Stimulated activated CD4-positive, alpha-beta T cell treated with anti-CD3 and anti-CD28 coated beads, Interleukin-1b, Interleukin-23, amount 100 ng/mL, for 4 hours (primary cell): ENCODE measurements at regions not wholly inside any gene's neighbourhood (a gene's known extent, or its start where the extent isn't known, plus 50 kb on each side); places are given as distances from the start of the nearest gene placed in this dataset.
"Not testable (repeated sequence)": the region's sequence is repeated elsewhere in the genome, so short reads cannot be mapped to it uniquely, and the experiment has no call there.

Experiments
- DNase-seq, 2 donors: peaks; one replicate each; pipeline ENCODE4 v3.0.0-alpha.2; 2020; ENCODE audit warnings: low read depth in 2 of 2

DNA sequence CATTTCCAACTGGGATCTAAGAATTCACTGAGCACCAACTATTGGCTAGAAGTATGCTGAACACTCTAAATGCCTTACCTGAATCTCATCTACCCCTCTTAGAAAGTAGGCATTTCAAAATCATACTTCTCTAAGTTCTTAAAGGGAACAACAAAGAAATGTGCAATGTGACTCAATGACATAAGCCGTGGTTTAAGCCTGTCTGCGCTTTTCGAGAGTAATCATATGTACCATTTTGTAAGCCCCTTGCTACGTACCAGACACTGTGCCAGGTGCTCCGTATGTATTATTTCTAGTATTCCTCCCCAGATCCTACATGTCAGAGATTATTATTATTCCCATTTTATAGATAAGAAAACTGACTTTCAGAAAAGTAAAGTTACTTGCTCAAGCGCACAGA lies 454.2 kb downstream of the SETD4 start:
- no peak for DNase-seq

DNA sequence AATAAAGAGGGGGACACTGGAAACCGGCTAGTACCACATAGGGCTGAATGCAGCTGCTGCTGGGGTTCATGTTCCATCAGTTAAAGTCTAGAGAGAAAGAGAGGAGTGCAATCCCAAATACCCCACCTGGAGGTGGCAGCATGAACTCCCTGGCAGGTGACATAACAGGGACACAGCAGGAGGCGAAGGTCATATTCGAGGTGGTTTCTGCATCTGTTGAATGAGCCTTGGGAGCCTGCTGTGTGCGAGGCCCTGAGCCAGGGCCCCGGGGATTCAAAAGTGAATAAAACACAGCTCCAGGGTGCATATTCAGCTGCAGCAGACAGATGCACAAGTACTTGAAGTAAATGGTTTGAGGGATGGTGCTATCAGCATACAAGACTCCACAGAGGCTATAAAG lies 456.8 kb downstream of the SETD4 start:
- DNase-seq = no peak

DNA sequence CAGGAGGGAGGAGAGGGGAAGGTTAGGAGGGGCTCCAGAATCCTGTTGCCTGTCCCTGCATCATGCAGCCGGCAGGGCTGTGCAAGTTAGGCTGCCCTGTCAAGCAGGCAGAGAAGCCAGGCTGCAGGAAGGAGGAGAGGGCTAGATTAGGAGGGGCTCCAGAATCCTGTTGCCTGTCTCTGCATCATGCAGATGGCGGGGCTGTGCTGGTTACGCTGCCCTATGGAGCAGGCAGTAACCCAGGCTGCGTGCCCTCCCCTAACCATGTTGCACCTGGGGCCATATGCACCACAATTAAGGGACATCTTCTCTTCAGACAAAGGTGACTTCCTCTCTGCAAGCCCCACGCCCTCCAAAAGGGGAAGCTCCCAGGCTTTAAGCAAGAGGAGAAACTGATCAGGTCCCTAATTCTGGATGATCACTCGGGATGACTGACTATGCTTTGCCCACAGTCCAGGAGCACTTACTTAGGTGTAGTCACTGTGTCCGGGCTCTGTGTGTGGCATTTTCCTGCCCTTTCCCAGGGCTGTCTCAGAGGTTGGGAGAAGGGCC lies 457.4 kb downstream of the SETD4 start:
- DNase-seq = no peak

DNA sequence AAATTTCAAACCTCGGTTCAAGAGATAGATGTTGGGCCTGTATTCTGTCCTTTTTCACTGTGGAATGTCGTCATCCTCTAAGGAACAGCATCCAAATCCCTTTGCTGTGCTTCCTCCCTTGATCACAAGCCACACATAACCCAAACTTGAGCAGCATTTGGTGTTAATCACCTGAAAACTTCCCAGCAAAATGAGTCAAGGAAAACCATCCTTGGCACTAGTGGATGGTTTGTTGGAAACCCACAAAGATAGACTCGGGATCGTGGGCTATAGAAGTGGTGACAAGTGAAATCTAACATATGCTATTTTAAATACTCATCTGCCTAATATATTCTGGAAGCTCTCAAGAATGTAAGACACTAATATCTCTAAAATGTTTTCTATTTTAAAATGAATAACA lies 459.1 kb downstream of the SETD4 start:
- no peak for DNase-seq

DNA sequence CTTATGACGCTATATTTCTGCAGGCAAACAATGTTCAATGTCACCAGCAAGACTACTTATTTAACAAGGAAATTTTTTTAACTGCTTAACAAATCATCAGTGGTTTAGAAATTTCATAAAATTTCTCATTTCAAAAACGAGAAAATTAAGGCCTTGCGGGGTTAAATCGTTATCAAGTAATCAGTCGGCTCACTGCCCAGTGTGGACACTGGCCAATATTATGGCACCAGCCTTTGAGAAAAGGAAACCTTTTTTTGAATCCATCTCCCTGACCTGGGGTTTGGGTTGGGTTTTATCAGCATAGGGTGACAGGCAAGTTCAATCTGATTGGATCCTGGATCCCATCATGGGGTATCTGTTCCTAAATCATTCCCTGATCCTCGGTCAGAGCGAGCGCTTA lies 461.2 kb downstream of the SETD4 start:
- DNase-seq = no peak

DNA sequence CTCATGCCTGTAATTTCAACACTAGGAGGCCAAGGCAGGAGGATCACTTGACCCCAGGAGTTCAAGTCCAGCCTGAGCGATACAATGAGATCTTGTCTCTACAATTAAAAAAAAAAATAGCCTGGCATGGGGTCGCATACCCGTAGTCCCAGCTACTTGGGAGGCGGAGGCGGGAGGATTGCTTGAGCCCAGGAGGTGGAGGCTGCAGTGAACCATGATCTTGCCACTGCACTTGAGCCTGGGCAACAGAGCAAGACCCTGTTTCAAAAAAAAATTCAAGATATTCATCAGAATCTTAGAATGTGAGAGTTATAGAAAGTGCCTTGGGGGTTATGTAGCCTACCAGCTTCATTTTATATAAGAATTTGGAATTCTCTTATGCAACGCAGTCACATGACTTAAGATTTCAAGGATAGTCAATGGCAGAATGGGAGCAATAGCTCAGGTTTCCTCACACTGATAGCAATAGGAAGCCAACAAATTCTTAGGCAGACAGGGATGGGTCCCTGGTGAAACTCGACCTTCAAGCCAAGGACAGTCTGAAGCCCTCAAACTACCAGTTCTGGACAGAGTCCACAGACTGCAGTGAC lies 462.5 kb downstream of the SETD4 start:
- DNase-seq = no peak

DNA sequence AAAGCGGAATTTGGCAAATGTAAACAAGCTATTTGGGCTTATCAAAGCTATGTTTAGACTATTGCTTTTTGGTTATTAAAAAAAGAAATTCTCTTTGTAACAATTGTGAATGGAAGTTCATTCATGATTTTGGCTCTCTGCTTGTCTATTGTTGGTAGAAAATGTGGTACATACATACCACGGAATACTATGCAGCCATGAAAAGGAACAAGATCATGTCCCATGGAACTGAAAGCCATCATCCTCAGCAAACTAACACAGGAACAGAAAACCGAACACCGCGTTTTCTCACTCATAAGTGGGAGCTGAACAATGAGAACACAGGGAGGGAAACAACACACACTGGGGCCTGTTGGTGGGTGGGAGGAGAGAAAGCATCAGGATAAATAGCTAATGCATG lies 465.4 kb downstream of the SETD4 start:
- DNase-seq = no peak

DNA sequence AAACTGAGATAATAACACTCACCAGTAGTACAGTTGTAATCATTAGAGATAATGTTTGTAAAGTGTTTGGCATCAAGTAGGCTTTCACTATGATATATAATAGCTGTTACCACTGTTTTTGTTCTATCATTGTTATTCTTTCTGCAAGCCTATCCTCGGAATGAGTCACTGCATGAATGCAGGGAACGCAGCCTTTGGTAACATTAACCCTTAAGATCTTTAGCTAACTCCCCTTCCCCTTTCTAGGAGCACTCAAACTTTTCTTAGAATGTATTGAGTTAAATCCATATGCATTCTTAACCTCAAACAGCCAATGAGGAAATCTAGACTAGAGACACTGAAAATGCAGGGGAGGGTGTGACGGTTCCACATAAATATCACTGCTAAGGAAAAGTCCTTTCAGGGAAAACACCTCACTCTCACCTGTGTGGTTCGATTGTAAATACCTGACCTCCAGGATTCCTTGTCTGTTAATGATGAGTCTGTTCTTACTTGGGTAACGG lies 467.3 kb downstream of the SETD4 start:
- no peak for DNase-seq

DNA sequence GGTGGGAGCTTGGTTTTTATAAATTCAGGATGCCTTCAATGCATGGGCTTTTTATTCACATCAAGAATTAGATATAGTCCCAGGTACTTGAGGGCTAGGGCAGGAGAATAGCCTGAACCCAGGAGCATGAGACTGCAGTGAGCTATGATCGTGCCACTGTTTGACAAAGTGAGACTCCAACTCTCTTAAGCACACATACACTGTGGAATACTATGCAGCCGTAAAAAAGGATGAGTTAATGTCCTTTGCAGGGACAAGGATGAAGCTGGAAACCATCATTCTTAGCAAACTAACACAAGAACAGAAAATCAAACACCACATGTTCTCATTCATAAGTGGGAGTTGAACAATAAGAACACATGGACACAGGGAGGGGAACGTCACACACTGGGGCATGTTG lies 470.0 kb downstream of the SETD4 start:
- DNase-seq = not testable (repeated sequence)

DNA sequence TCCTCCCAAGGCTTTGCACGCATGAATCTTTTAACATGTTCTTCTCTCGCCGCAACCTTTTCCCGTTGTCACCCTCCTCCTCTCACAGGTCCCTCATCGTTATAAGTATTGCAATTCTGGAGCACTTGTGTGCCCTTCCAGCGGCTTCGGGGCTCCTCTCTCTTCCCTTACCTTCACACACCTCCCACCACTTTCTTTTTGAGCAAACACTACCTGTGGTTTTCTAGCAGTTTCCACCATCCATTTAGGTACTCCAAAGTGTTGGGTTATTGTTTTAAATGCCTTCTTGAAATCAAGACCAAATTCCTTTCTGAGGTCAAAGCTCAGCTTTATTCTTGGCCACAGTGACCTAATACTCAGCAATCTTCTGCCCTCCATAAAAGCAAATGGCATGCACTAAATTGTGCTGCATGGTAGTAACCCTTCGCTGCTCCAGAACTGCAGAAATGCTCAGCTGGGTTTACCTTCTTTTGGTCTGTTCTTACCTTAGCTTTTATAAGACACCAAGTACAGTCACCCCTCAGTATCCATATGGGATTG lies 472.4 kb downstream of the SETD4 start:
- no peak for DNase-seq

DNA sequence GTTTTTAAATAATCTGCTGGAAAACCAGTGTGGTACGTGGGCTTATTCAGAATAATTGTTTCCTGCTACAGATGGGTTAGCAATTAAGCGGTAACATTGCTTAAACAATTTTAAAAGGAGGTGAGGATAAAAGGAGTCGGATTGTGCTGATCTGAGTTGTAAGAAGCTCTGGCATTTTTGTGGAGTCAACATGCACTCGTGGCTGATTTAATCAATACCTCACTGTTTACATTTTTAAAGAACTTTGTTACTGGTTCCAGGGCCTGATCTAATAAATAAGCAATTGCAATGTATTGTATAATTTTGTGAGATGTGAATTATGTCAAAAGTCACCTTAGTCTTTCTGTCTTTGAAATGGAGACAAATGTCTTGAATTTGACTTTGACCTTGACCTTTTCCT lies 474.0 kb downstream of the SETD4 start:
- no peak for DNase-seq

DNA sequence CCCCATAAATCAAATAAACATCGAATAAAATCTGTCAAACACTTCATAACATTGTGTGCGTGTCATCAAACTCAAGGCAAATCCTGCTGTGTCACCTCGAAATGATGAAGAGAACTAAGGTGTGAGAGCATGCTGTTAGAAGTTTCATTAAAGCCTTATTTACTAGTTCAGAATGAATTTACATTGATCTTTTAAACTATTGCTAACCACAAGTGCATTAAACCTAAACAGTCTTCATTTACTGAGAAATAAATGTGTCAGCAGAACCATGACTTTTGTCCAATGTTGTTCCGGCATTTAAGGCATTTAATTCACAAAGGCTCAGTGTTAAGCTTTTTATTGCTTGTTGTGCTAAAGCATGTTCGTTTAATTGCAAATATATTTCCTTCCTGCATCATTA lies 474.4 kb downstream of the SETD4 start:
- DNase-seq = no peak

DNA sequence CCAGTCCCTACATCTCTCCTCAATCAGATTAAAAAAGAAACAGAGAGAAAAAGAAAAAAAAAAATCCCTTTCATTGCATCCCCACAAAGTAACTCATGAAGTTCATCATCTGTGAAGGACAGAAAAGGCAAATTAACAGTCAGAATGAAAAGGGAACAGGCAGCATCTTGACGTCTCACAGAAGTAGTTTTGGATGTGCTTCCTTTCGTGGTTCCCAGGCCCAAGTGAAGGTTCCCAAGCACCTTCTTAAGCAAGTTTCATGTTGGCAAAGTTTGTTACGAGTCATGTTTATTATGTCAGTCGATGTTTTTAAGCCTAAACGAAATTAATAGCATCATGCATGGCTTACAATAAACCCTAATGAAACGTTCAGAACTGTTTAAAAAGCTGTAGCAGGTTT lies 475.2 kb downstream of the SETD4 start:
- no peak for DNase-seq

DNA sequence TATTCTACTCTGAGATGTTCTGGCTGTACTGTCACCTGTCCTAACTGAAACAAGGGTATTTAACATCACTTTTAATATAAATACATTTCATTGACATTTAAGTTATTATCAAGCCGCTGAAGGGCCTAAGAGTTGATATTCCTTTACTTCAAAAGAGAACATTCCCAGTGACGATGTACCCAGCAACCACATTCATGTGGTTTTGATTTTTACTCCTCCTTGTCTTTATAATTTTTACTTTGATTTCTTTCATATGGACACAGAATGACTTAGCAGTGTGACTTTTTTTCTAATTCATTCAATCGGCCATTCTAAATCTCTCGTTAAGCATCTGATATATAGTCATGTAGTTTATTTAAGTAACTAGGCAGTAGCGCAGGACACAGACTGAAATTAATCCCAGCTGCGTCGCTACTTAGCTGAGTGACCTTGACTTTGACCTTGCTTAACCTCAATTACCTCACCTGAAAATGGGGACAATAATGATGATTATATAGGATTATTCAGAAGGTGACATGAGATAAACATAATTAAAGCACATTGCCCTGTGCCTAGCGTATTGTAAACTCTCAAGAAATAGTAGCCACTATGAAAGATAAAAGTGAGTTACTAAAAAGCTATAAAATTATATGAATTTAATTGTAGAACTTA lies 476.6 kb downstream of the SETD4 start:
- no peak for DNase-seq

DNA sequence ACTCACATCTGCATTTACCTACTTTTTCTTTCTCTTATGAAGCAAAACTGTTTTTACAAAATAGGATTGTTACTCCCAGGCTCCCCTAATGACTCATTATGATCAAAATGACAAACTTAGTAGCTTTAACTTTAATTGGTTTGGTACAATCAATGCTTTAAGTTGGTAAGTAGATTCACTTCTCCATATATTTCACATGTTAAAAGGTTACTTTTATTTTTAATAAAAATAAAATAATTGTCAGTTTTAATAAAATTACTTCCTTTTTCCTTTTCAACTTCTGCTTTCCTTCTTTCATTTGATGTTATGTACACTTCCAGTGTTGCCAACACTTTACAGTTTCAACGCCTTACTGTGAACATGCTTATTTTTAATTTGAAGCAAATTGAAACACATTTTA lies 477.6 kb downstream of the SETD4 start:
- no peak for DNase-seq

DNA sequence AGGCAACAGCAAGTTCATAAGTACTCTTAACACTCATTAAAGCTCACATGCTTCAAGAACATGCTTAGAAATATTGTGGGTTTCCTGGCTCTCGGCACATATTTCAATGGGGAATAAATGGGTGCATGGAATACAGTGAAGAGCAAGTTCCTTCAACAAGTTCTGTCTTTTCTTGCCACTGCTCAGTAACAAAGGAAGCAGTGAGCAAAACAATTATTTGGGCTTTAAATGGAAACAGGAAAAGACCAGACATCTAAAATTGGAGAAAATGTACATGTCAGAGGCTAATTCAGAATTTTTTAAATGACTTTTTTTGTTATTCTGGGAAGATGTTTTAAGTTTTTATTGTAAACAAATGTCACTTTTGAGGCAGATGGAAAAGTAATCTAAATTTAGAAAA lies 478.7 kb downstream of the SETD4 start:
- DNase-seq = no peak

DNA sequence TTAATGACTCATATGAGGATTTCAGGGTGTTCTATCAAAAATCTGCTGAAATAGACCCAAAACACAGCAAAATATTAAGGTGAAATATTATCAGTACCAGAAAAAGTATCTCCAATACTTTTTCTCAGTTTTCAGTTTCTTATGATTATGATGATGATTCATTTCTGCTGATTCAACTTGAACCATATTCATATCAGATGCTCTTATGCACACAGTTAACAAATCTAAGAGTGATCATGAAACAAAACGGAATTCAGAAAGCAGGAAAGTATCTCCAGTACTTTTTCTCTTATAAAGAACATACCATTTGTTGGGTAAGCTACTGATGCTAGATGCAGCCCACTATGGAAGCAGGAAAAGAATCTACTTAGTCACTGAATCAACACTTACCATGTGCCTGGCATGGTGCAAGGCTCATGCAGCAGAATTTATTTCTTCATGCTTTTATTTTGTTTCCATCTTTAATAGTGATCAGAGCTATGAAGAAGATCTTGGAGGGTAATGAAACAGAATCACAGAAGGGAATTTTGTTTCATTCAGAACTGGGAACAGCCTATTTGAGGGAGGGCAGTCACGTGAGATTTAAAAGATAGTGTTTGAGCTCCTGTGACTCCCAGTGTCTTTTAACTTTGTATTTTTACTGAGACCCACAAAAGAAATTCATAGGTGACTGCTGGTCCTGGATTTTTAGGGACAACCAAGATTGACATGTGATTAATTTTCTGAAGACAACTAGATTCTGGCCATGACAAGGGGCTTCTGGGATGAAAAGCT lies 480.6 kb downstream of the SETD4 start:
- DNase-seq = no peak

DNA sequence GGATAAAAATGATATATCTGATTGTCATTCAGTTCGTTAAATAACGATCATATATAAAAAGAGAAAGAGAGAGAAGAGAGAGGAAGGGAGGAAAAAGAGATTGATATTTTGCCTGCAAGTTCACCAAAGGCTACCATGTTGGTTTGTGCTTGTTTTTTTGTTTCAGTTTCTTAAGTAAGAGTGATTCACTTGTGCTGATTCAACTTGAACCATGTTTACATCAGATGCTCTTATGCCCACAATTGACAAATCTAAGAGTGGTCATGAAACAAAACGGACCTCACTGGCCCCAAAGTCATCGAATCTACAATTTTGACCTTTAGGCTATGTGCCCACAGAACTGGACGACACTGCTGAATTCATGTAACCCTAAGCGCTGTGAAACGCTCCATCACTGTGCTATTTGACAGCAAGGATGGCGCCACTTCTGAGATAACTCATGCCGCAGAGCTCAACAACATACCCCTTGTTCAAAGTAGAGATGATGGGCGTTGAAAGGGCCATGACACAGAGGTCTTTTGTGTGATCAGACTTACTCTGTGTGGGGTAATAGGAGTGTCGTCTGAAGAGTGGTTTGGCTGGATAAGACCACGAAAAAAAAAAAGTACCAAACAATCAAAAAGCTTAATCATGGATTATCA lies 481.4 kb downstream of the SETD4 start:
- no peak for DNase-seq

DNA sequence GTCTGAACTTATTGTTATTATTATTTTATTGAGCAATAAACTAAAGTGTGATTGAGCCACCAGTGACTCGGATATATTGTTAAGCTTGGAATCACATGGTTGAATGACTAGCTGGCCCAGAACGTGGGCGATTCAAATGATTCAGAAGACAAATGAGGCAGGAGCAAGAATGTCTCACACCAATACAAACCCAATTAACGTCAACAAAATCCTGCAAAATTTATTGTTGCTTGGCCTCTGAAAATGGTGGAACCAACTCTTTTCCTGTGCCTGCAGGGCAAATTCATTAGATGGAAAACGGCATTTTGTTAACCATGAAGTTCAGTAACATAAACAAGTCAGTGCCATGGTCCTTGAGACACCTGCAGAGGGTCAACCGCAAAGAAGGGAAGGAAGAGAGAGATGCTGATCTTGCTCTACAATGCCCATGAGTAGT lies 482.0 kb downstream of the SETD4 start:
- DNase-seq = no peak

DNA sequence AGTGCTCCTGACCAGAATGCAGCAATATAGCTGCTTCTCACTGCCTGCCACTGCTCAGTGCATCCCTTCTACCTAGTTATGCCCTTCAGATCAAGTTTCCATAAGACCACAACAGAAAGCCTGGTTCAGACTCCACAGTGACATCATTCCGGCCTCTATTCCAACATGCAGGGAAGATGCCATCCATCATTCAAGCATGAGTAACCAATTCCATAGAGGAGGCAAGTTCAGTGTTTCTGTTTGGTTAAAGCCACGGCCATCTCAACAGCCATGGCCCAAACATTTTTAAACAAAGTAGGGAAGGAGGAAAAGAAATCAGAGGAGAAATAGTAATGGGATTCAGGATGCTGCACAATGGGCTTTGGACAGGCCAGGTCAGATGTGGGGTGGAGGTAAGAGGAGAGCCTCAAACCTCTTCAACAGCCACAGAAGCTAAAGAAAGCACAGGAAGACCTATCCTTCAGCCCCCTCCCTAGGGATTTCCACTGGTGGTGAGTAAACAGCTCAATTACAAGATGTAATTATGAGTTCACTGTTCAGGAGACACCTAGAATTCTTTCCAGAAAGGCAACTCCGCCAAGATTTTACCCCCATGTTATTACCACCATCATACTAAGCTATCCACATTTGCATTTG lies 484.9 kb downstream of the SETD4 start:
- DNase-seq = no peak
